GM19324 (cell line): ENCODE measurements at regions not wholly inside any gene's neighbourhood (a gene's known extent, or its start where the extent isn't known, plus 50 kb on each side); places are given as distances from the start of the nearest gene placed in this dataset.
"Not testable (repeated sequence)": the region's sequence is repeated elsewhere in the genome, so short reads cannot be mapped to it uniquely, and the experiment has no call there.

Source experiments
- ATAC-seq: cut with Tn5 transposase; IDR thresholded peaks from one replicate; pipeline ENCODE4 v1.9.1; 2021; ENCODE audit warnings: mild to moderate bottlenecking, moderate library complexity; ENCODE audit not compliant: unreplicated experiment, low FRiP score

- no peak for ATAC-seq
Observed at GRCh38 chr5:7072188-7072587, 323.8 kb upstream of the ADCY2 start.

GRCh38 chr5:7073666-7074065, 322.3 kb upstream of the ADCY2 start:
- no peak for ATAC-seq

GRCh38 chr5:7074176-7074575, 321.8 kb upstream of the ADCY2 start:
- no peak for ATAC-seq

- no peak for ATAC-seq
Observed at GRCh38 chr5:7075470-7075869, 320.5 kb upstream of the ADCY2 start.

GRCh38 chr5:7078101-7078500, 317.8 kb upstream of the ADCY2 start:
- ATAC-seq, result no peak

- ATAC-seq, result no peak
Observed at GRCh38 chr5:7078901-7079300, 317.0 kb upstream of the ADCY2 start.

GRCh38 chr5:7080501-7080900, 315.4 kb upstream of the ADCY2 start:
- ATAC-seq, result no peak

- no peak for ATAC-seq
Observed at GRCh38 chr5:7087719-7088297, 308.1 kb upstream of the ADCY2 start.

- no peak for ATAC-seq
Observed at GRCh38 chr5:7088849-7089248, 307.1 kb upstream of the ADCY2 start.

- ATAC-seq, result no peak
Observed at GRCh38 chr5:7094626-7095025, 301.3 kb upstream of the ADCY2 start.

- no peak for ATAC-seq
Observed at GRCh38 chr5:7096294-7096693, 299.6 kb upstream of the ADCY2 start.

- ATAC-seq, result no peak
Observed at GRCh38 chr5:7105358-7105757, 290.6 kb upstream of the ADCY2 start.

GRCh38 chr5:7117961-7118360, 278.0 kb upstream of the ADCY2 start:
- ATAC-seq, result no peak

GRCh38 chr5:7131680-7132079, 264.3 kb upstream of the ADCY2 start:
- ATAC-seq, result no peak

- no peak for ATAC-seq
Observed at GRCh38 chr5:7146886-7147285, 249.1 kb upstream of the ADCY2 start.

GRCh38 chr5:7157083-7157482, 238.9 kb upstream of the ADCY2 start:
- ATAC-seq, result no peak

- no peak for ATAC-seq
Observed at GRCh38 chr5:7169240-7169878, 226.6 kb upstream of the ADCY2 start.

- ATAC-seq, result not testable (repeated sequence)
Observed at GRCh38 chr5:7170785-7171184, 225.2 kb upstream of the ADCY2 start.

- no peak for ATAC-seq
Observed at GRCh38 chr5:7179364-7179763, 216.6 kb upstream of the ADCY2 start.

- ATAC-seq, result no peak
Observed at GRCh38 chr5:7181841-7182240, 214.1 kb upstream of the ADCY2 start.

GRCh38 chr5:7185742-7186141, 210.2 kb upstream of the ADCY2 start:
- ATAC-seq, result no peak

- ATAC-seq, result no peak
Observed at GRCh38 chr5:7186818-7187217, 209.1 kb upstream of the ADCY2 start.
